Sigmoid colon (tissue), 6 donors: ENCODE measurements at regions not wholly inside any gene's neighbourhood (a gene's known extent, or its start where the extent isn't known, plus 50 kb on each side); places are given as distances from the start of the nearest gene placed in this dataset.

Source experiments
- DNase-seq: peaks from one replicate; pipeline ENCODE4 v3.0.0-alpha.2; 2019
- H3K27ac ChIP-seq, 4 donors: fragments of 200-600 bp; sonication (generic); one replicate each; pipeline ENCODE4 v1.5.1; 2016 to 2019; ENCODE audit warnings: mild to moderate bottlenecking in 1 of 4
- H3K27me3 ChIP-seq, 3 donors: fragments of 200-600 bp; sonication (generic); one replicate each; pipeline ENCODE4 v1.5.1; 2019; ENCODE audit warnings: mild to moderate bottlenecking in 1 of 3
- H3K36me3 ChIP-seq, 4 donors: fragments of 200-600 bp; sonication (generic); one replicate each; pipeline ENCODE4 v1.5.1; 2016 to 2019
- H3K4me1 ChIP-seq, 4 donors: fragments of 200-600 bp; sonication (generic); one replicate each; pipeline ENCODE4 v1.5.1; 2017 to 2019
- H3K4me3 ChIP-seq, 4 donors: fragments of 200-600 bp; sonication (generic); one replicate each; pipeline ENCODE4 v1.5.1; 2017 to 2019; ENCODE audit warnings: mild to moderate bottlenecking in 2 of 4, moderate library complexity in 1 of 4
- H3K9me3 ChIP-seq, 4 donors: fragments of 200-600 bp in 3 of 4; sonication (generic) in 3 of 4; one replicate each; pipeline versions ENCODE4 v1.5.1 to v1.6.1; 2013 to 2019
- CTCF ChIP-seq, 4 experiments: fragments of 450-650 bp in 3 of 4; fragments of 200-600 bp in 1 of 4; IDR thresholded peaks; one replicate each; pipeline ENCODE4 v1.5.1; 2016 to 2019; ENCODE audit warnings: antibody characterized with exemption in 4 of 4, mild to moderate bottlenecking in 3 of 4, moderate library complexity in 2 of 4
- EP300 ChIP-seq, 4 donors: sonication (generic); formaldehyde crosslinking; IDR thresholded peaks; one replicate each; pipeline ENCODE4 v1.6.1; 2017; ENCODE audit warnings: antibody characterized with exemption in 4 of 4
- POLR2A ChIP-seq, 2 donors: fragments of 450-650 bp; IDR thresholded peaks; one replicate each; pipeline ENCODE4 v1.6.1; 2016; ENCODE audit warnings: antibody characterized with exemption in 2 of 2, mild to moderate bottlenecking in 2 of 2, moderate library complexity in 2 of 2
- POLR2AphosphoS5 ChIP-seq, 4 donors: sonication (generic); formaldehyde crosslinking; IDR thresholded peaks; one replicate each; pipeline ENCODE4 v1.6.1; 2017; ENCODE audit warnings: antibody characterized with exemption in 4 of 4
- WGBS, 2 donors: extraction: QIAGEN DNeasy Blood & Tissue Kit; methylation state at CpG; one replicate each; pipeline ENCODE4 v1.1.7; 2013; 5-methylcytosine and 5-hydroxymethylcytosine counted together
- intact Hi-C: fragments of 100-400 bp; cut with DNase I; formaldehyde crosslinking; loops from one replicate; pipeline ENCODE4 v1.15.1; 2023
- donor health status: healthy with polysubstance abuse.
- donor health status: healthy.

GRCh38 chr15:96416934-96417759, 86.6 kb downstream of the NR2F2 start:
- Histone ChIP-seq H3K27me3 (peaks cover 45 to 100% (median 92%) of the 10 kb centered on the region in 3 donors), H3K9me3 (no peaks in the 10 kb centered on the region), H3K4me1 (peaks cover 0 to 20% (median 18%) of the 10 kb centered on the region in 4 donors), H3K27ac (no peak overlapping the region), H3K36me3 (no peaks in the 10 kb centered on the region), H3K4me3 (peak overlapping the region in 2 of 4 donors; percentile 13 to 30)
- 4% methylated on average over 51 of the region's 51 CpGs for WGBS, 2 donors
- intact Hi-C loops: loop anchor here (5.0 kb wide), 1 partner anchor 60 kb away; no protein-coding TSS in a partner anchor
- TF ChIP-seq POLR2AphosphoS5 (IDR thresholded peaks at IDR 0.05) (peak in 1 of 4 donors; percentile 30), POLR2A (IDR thresholded peaks at IDR 0.05) (no peak)
- DNase-seq: no peak

- WGBS, 2 donors: 5 to 8% methylated on average over 14 of the region's 14 CpGs
- TF ChIP-seq POLR2AphosphoS5 (IDR thresholded peaks at IDR 0.05) (no peak), EP300 (IDR thresholded peaks at IDR 0.05) (no peak), POLR2A (IDR thresholded peaks at IDR 0.05) (no peak), CTCF (IDR thresholded peaks at IDR 0.05) (no peak)
- no peak overlapping the region for H3K4me3 ChIP-seq
- H3K27ac ChIP-seq: no peak overlapping the region
- intact Hi-C loops: loop anchor here (2.0 to 5.0 kb wide), 2 partner anchors 49 to 60 kb away; no protein-coding TSS in a partner anchor
- no peaks in the 10 kb centered on the region for H3K9me3 ChIP-seq
- peaks cover 0 to 20% (median 18%) of the 10 kb centered on the region in 4 donors for H3K4me1 ChIP-seq
- peaks cover 39 to 100% (median 88%) of the 10 kb centered on the region in 3 donors for H3K27me3 ChIP-seq
- DNase-seq: no peak
- H3K36me3 ChIP-seq: no peaks in the 10 kb centered on the region
Observed at GRCh38 chr15:96417760-96418130, 87.2 kb downstream of the NR2F2 start.

GRCh38 chr15:96418146-96418545, 87.6 kb downstream of the NR2F2 start:
- no peak for DNase-seq
- Histone ChIP-seq H3K27me3 (peaks cover 36 to 96% (median 84%) of the 10 kb centered on the region in 3 donors), H3K9me3 (no peaks in the 10 kb centered on the region), H3K4me1 (peaks cover 0 to 20% (median 18%) of the 10 kb centered on the region in 4 donors), H3K36me3 (no peaks in the 10 kb centered on the region), H3K4me3 (no peak overlapping the region), H3K27ac (no peak overlapping the region)
- 13 to 17% methylated on average over 2 of the region's 2 CpGs for WGBS, 2 donors
- TF ChIP-seq POLR2AphosphoS5 (IDR thresholded peaks at IDR 0.05) (no peak), EP300 (IDR thresholded peaks at IDR 0.05) (no peak), POLR2A (IDR thresholded peaks at IDR 0.05) (no peak), CTCF (IDR thresholded peaks at IDR 0.05) (no peak)
- intact Hi-C loops: loop anchor here (2.0 to 5.0 kb wide), 2 partner anchors 49 to 61 kb away; no protein-coding TSS in a partner anchor

- peaks cover 0 to 15% (median 14%) of the 10 kb centered on the region in 4 donors for H3K4me1 ChIP-seq
- no peaks in the 10 kb centered on the region for H3K9me3 ChIP-seq
- no peak for DNase-seq
- TF ChIP-seq POLR2AphosphoS5 (IDR thresholded peaks at IDR 0.05) (no peak), POLR2A (IDR thresholded peaks at IDR 0.05) (no peak), EP300 (IDR thresholded peaks at IDR 0.05) (no peak), CTCF (IDR thresholded peaks at IDR 0.05) (no peak)
- no peaks in the 10 kb centered on the region for H3K36me3 ChIP-seq
- no peak overlapping the region for H3K4me3 ChIP-seq
- 20 to 36% methylated on average over 8 of the region's 8 CpGs for WGBS, 2 donors
- H3K27me3 ChIP-seq: peaks cover 29 to 65% (median 53%) of the 10 kb centered on the region in 3 donors
- no peak overlapping the region for H3K27ac ChIP-seq
- intact Hi-C loops: no loop called here
Observed at GRCh38 chr15:96421178-96421601, 90.7 kb downstream of the NR2F2 start.

GRCh38 chr15:96422125-96422524, 91.6 kb downstream of the NR2F2 start:
- TF ChIP-seq EP300 (IDR thresholded peaks at IDR 0.05): no peak
- no peak for TF ChIP-seq POLR2AphosphoS5 (IDR thresholded peaks at IDR 0.05)
- no peak for TF ChIP-seq CTCF (IDR thresholded peaks at IDR 0.05)
- no peak for TF ChIP-seq POLR2A (IDR thresholded peaks at IDR 0.05)
- H3K36me3 ChIP-seq: no peaks in the 10 kb centered on the region
- 22 to 50% methylated on average over 7 of the region's 7 CpGs for whole genome bisulfite sequencing, 2 donors
- peaks cover 21 to 56% (median 44%) of the 10 kb centered on the region in 3 donors for H3K27me3 ChIP-seq
- no peak overlapping the region for H3K4me3 ChIP-seq
- H3K4me1 ChIP-seq: peaks cover 0 to 6% (median 5%) of the 10 kb centered on the region in 4 donors
- no peaks in the 10 kb centered on the region for H3K9me3 ChIP-seq
- DNase-seq: no peak
- intact Hi-C loops: no loop called here
- no peak overlapping the region for H3K27ac ChIP-seq
